GM12878 (cell line): ENCODE measurements at regions not wholly inside any gene's neighbourhood (a gene's known extent, or its start where the extent isn't known, plus 50 kb on each side); places are given as distances from the start of the nearest gene placed in this dataset.

Source experiments
- ATAC-seq: fragments of 200-7000 bp; cut with Tn5 transposase; 3 replicates; pipeline ENCODE4 v1.9.1; 2020; ENCODE audit warnings: mild to moderate bottlenecking, moderate library complexity
- BruUV-seq: library from RNA; stranded (reverse); fragments of 400-500 nt; replicated peaks from 2 replicates; lab custom pipeline; 2021; lab: Mats Ljungman, UMichigan
- CTCF ChIA-PET: fragments of 300-600 bp; sonication (Branson Sonifier 250); formaldehyde crosslinking; extraction: SDS; loops from one replicate; lab custom pipeline; 2021; ENCODE audit warnings: inconsistent platforms; lab: Yijun Ruan, JAX
- POLR2A ChIA-PET: fragments of 350-600 bp; formaldehyde crosslinking; extraction: SDS; loops from one replicate; lab custom pipeline; 2021; ENCODE audit warnings: inconsistent platforms; lab: Charles Lee
- RAD21 ChIA-PET: fragments of 300-600 bp; sonication (Branson Sonifier 250); formaldehyde crosslinking; loops from one replicate; lab custom pipeline; 2023; ENCODE audit warnings: antibody characterized with exemption; ENCODE audit not compliant: unreplicated experiment; lab: Charles Lee
- SMC1A ChIA-PET: fragments of 300-600 bp; sonication (Branson Sonifier 250); formaldehyde crosslinking; loops from one replicate; lab custom pipeline; 2023; ENCODE audit not compliant: unreplicated experiment, uncharacterized antibody; lab: Charles Lee
- DNase-seq: peaks from one replicate; pipeline ENCODE4 v3.0.0-alpha.2; 2011; ENCODE audit warnings: low read depth, low spot score
- FAIRE-seq: peaks from 3 replicates; lab custom pipeline; 2011; peaks lifted over from hg19 to GRCh38; lab: Jason Lieb, UNC
- H2AFZ ChIP-seq: 2 replicates; pipeline ENCODE4 v1.6.0; 2011; ENCODE audit warnings: low read depth, low read length, control low read depth; ENCODE audit not compliant: control insufficient read depth
- H3K27ac ChIP-seq: 2 replicates; pipeline ENCODE4 v1.5.1; 2011; ENCODE audit warnings: control low read depth; ENCODE audit not compliant: control insufficient read depth, insufficient read depth
- H3K27me3 ChIP-seq, 2 experiments: replicated peaks in 1 of 2; 2 replicates each; pipeline versions ENCODE4 v1.6.0 to v1.6.1; 2011; ENCODE audit warnings: low read length in 1 of 2; ENCODE audit not compliant: control insufficient read depth in 2 of 2, insufficient read depth in 2 of 2
- H3K36me3 ChIP-seq, 2 experiments: 2 replicates each; pipeline ENCODE4 v1.5.1; 2011; ENCODE audit warnings: low read length in 1 of 2; ENCODE audit not compliant: control insufficient read depth in 2 of 2, insufficient read depth in 2 of 2
- H3K4me1 ChIP-seq: 2 replicates; pipeline ENCODE4 v1.6.1; 2011; ENCODE audit warnings: mild to moderate bottlenecking, low read length, moderate library complexity, mixed read lengths; ENCODE audit not compliant: control insufficient read depth, insufficient read depth
- H3K4me2 ChIP-seq: 2 replicates; pipeline ENCODE4 v1.6.0; 2011; ENCODE audit warnings: control low read depth; ENCODE audit not compliant: control insufficient read depth, insufficient read depth
- H3K4me3 ChIP-seq: fragments of 200-600 bp; sonication (generic); 2 replicates; pipeline ENCODE4 v1.5.1; 2016
- H3K79me2 ChIP-seq: 2 replicates; pipeline ENCODE4 v1.6.0; 2011; ENCODE audit warnings: low read length; ENCODE audit not compliant: control insufficient read depth, insufficient read depth
- H3K9ac ChIP-seq: 2 replicates; pipeline ENCODE4 v1.8.0; 2011; ENCODE audit warnings: low read length, control low read depth, mixed read lengths; ENCODE audit not compliant: control insufficient read depth, insufficient read depth
- H3K9me3 ChIP-seq: replicated peaks from 3 replicates; pipeline ENCODE4 v1.5.1; 2011; ENCODE audit warnings: mild to moderate bottlenecking, low read length; ENCODE audit not compliant: control insufficient read depth, insufficient read depth
- H4K20me1 ChIP-seq: 2 replicates; pipeline ENCODE4 v1.6.0; 2011; ENCODE audit not compliant: control insufficient read depth, insufficient read depth
- CBX5 ChIP-seq: sonication (generic); IDR thresholded peaks from 2 replicates; pipeline ENCODE4 v1.6.1; 2016; ENCODE audit warnings: low read depth, moderate library complexity, mild to moderate bottlenecking, inconsistent platforms
- IRF4 ChIP-seq: IDR thresholded peaks from 2 replicates; pipeline ENCODE4 v1.6.1; 2011; ENCODE audit warnings: low read depth, low read length
- MEF2A ChIP-seq: IDR thresholded peaks from 2 replicates; pipeline ENCODE4 v1.6.1; 2011; ENCODE audit warnings: low read depth, mild to moderate bottlenecking, low read length, moderate library complexity; ENCODE audit not compliant: insufficient read depth
- RBBP5 ChIP-seq: fragments of 200-600 bp; sonication (generic); conservative IDR thresholded peaks from 2 replicates; pipeline ENCODE4 v1.6.1; 2016
- SUPT20H ChIP-seq: IDR thresholded peaks from 2 replicates; pipeline ENCODE4 v1.6.1; 2011; ENCODE audit warnings: low read depth, mild to moderate bottlenecking, low read length, moderate library complexity, borderline replicate concordance; ENCODE audit not compliant: control insufficient read depth
- ZZZ3 ChIP-seq: IDR thresholded peaks from 2 replicates; pipeline ENCODE4 v1.6.1; 2011; ENCODE audit warnings: low read depth; ENCODE audit not compliant: control insufficient read depth, insufficient read length
- WGBS: methylation state at CpG from one replicate; pipeline ENCODE4 v1.1.6; 2016; ENCODE audit warnings: low lambda C conversion rate; ENCODE audit not compliant: insufficient replicate concordance, insufficient coverage; ENCODE audit errors: missing lambda C conversion rate; 5-methylcytosine and 5-hydroxymethylcytosine counted together
- in situ Hi-C: fragments of 300-500 bp; cut with MboI; formaldehyde crosslinking; loops from 9 replicates; pipeline ENCODE4 v1.14.3; 2018; ENCODE audit warnings: mixed read lengths
- intact Hi-C: fragments of 100-400 bp; cut with micrococcal nuclease; formaldehyde crosslinking; loops from one replicate; pipeline ENCODE4 v1.14.2; 2022; ENCODE audit not compliant: unreplicated experiment
- TF ChIP-seq, protein P1 (sequence below): fragments of 450-650 bp; IDR thresholded peaks from 2 replicates; pipeline ENCODE4 v1.6.1; 2017; ENCODE audit warnings: antibody characterized with exemption, mild to moderate bottlenecking, moderate library complexity
- TF ChIP-seq, protein P2 (sequence below): fragments of 150-350 bp; IDR thresholded peaks from 2 replicates; pipeline ENCODE4 v1.6.1; 2014; ENCODE audit warnings: mild to moderate bottlenecking, low read depth, low read length
- TF ChIP-seq, protein P3 (sequence below): IDR thresholded peaks from 2 replicates; pipeline ENCODE4 v1.6.1; 2011; ENCODE audit warnings: borderline replicate concordance, low read depth, mild to moderate bottlenecking, moderate library complexity, low read length; ENCODE audit not compliant: insufficient read depth, poor library complexity, severe bottlenecking
- TF ChIP-seq, protein P4 (sequence below): fragments of 450-650 bp; formaldehyde crosslinking; IDR thresholded peaks from 2 replicates; pipeline ENCODE4 v1.4.0; 2020; ENCODE audit warnings: mild to moderate bottlenecking, moderate library complexity

DNA sequence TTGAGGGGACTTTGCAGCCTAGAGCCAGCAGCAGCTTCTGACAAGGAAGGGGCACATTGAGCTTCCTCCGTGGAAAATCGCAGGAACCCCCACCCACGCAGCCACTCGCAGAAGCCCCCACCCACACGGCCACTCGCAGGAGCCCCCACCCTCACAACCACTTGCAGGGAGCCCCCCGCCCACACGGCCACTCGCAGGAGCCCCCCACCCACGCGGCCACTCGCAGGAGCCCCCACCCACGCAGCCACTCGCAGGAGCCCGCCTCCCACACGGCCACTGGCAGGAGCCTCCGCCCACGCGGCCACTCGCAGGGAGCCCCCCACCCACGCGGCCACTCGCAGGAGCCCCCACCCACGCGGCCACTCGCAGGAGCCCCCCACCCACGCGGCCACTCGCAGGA lies 228.4 kb upstream of the CDH4 start:
- ChIA-PET SMC1A (no interaction called here), POLR2A (no interaction called here), CTCF (no interaction called here), RAD21 (no interaction called here)
- Histone ChIP-seq H3K27me3 (no peaks in the 10 kb centered on the region), H3K4me2 (no peak overlapping the region), H3K27ac (no peak overlapping the region), H3K4me1 (no peaks in the 10 kb centered on the region), H3K79me2 (no peaks in the 10 kb centered on the region), H2AFZ (no peak overlapping the region), H4K20me1 (no peaks in the 10 kb centered on the region), H3K36me3 (no peaks in the 10 kb centered on the region), H3K9me3 (no peaks in the 10 kb centered on the region; the same call in 2 of the 3 replicates), H3K4me3 (no peak overlapping the region), H3K9ac (no peak overlapping the region)
- intact Hi-C loops, result no loop called here
- in situ Hi-C loops, result no loop called here
- FAIRE-seq (no peak), ATAC-seq (no peak), DNase-seq (no peak)
- BruUV-seq, result no TSS peak
- 70% methylated on average over 4 of the region's 29 CpGs for WGBS
- TF ChIP-seq, protein P1, sequence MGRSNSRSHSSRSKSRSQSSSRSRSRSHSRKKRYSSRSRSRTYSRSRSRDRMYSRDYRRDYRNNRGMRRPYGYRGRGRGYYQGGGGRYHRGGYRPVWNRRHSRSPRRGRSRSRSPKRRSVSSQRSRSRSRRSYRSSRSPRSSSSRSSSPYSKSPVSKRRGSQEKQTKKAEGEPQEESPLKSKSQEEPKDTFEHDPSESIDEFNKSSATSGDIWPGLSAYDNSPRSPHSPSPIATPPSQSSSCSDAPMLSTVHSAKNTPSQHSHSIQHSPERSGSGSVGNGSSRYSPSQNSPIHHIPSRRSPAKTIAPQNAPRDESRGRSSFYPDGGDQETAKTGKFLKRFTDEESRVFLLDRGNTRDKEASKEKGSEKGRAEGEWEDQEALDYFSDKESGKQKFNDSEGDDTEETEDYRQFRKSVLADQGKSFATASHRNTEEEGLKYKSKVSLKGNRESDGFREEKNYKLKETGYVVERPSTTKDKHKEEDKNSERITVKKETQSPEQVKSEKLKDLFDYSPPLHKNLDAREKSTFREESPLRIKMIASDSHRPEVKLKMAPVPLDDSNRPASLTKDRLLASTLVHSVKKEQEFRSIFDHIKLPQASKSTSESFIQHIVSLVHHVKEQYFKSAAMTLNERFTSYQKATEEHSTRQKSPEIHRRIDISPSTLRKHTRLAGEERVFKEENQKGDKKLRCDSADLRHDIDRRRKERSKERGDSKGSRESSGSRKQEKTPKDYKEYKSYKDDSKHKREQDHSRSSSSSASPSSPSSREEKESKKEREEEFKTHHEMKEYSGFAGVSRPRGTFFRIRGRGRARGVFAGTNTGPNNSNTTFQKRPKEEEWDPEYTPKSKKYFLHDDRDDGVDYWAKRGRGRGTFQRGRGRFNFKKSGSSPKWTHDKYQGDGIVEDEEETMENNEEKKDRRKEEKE, result no peak
- TF ChIP-seq SUPT20H (no peak), IRF4 (no peak), CBX5 (no peak), ZZZ3 (no peak), MEF2A (no peak), RBBP5 (no peak)
- TF ChIP-seq, protein P2, sequence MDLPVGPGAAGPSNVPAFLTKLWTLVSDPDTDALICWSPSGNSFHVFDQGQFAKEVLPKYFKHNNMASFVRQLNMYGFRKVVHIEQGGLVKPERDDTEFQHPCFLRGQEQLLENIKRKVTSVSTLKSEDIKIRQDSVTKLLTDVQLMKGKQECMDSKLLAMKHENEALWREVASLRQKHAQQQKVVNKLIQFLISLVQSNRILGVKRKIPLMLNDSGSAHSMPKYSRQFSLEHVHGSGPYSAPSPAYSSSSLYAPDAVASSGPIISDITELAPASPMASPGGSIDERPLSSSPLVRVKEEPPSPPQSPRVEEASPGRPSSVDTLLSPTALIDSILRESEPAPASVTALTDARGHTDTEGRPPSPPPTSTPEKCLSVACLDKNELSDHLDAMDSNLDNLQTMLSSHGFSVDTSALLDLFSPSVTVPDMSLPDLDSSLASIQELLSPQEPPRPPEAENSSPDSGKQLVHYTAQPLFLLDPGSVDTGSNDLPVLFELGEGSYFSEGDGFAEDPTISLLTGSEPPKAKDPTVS, result no peak
- TF ChIP-seq, protein P3, sequence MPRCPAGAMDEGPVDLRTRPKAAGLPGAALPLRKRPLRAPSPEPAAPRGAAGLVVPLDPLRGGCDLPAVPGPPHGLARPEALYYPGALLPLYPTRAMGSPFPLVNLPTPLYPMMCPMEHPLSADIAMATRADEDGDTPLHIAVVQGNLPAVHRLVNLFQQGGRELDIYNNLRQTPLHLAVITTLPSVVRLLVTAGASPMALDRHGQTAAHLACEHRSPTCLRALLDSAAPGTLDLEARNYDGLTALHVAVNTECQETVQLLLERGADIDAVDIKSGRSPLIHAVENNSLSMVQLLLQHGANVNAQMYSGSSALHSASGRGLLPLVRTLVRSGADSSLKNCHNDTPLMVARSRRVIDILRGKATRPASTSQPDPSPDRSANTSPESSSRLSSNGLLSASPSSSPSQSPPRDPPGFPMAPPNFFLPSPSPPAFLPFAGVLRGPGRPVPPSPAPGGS, result no peak
- TF ChIP-seq, protein P4, sequence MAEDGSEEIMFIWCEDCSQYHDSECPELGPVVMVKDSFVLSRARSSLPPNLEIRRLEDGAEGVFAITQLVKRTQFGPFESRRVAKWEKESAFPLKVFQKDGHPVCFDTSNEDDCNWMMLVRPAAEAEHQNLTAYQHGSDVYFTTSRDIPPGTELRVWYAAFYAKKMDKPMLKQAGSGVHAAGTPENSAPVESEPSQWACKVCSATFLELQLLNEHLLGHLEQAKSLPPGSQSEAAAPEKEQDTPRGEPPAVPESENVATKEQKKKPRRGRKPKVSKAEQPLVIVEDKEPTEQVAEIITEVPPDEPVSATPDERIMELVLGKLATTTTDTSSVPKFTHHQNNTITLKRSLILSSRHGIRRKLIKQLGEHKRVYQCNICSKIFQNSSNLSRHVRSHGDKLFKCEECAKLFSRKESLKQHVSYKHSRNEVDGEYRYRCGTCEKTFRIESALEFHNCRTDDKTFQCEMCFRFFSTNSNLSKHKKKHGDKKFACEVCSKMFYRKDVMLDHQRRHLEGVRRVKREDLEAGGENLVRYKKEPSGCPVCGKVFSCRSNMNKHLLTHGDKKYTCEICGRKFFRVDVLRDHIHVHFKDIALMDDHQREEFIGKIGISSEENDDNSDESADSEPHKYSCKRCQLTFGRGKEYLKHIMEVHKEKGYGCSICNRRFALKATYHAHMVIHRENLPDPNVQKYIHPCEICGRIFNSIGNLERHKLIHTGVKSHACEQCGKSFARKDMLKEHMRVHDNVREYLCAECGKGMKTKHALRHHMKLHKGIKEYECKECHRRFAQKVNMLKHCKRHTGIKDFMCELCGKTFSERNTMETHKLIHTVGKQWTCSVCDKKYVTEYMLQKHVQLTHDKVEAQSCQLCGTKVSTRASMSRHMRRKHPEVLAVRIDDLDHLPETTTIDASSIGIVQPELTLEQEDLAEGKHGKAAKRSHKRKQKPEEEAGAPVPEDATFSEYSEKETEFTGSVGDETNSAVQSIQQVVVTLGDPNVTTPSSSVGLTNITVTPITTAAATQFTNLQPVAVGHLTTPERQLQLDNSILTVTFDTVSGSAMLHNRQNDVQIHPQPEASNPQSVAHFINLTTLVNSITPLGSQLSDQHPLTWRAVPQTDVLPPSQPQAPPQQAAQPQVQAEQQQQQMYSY (CRISPR knock-in tag), result no peak
